B cell (primary cell): ENCODE measurements at regions not wholly inside any gene's neighbourhood (a gene's known extent, or its start where the extent isn't known, plus 50 kb on each side); places are given as distances from the start of the nearest gene placed in this dataset.
"Not testable (repeated sequence)": the region's sequence is repeated elsewhere in the genome, so short reads cannot be mapped to it uniquely, and the experiment has no call there.

Experiments
- ATAC-seq: fragments of 200-7000 bp; cut with Tn5 transposase; one replicate; pipeline ENCODE4 v1.10.0; 2021; ENCODE audit warnings: low read depth, mild to moderate bottlenecking, moderate number of reproducible peaks, moderate library complexity
- CTCF ChIA-PET: fragments of 350-600 bp; sonication (Branson Sonifier 250); formaldehyde crosslinking; loops from one replicate; lab custom pipeline; 2021; ENCODE audit warnings: antibody characterized with exemption, inconsistent platforms; lab: Charles Lee
- POLR2A ChIA-PET: fragments of 350-600 bp; sonication (Branson Sonifier 250); formaldehyde crosslinking; loops from one replicate; lab custom pipeline; 2021; ENCODE audit warnings: antibody characterized with exemption; lab: Charles Lee
- DNase-seq: peaks from one replicate; pipeline ENCODE4 v3.0.0; 2013
- H2AFZ ChIP-seq: 2 replicates; pipeline ENCODE4 v1.6.1; 2012; ENCODE audit warnings: mild to moderate bottlenecking, low read depth, low read length; ENCODE audit not compliant: insufficient read depth, poor library complexity, severe bottlenecking
- H3K27ac ChIP-seq, 2 donors: 1 replicate in 1 of 2; 2 replicates in 1 of 2; pipeline ENCODE4 v1.5.1; 2012 to 2013; ENCODE audit warnings: low read length in 2 of 2, mild to moderate bottlenecking in 2 of 2, moderate library complexity in 1 of 2
- H3K27me3 ChIP-seq, 4 experiments: fragments of 200-600 bp in 1 of 4; sonication (generic) in 1 of 4; replicated peaks in 1 of 4; 1 replicate in 2 of 4; 2 replicates in 2 of 4; pipeline versions ENCODE4 v1.6.1 to v1.7.0; 2013 to 2016; ENCODE audit warnings: low read length in 3 of 4, mild to moderate bottlenecking in 2 of 4, mixed read lengths in 1 of 4, moderate library complexity in 1 of 4; ENCODE audit not compliant: insufficient read depth in 4 of 4, control insufficient read depth in 3 of 4; ENCODE audit errors: control extremely low read depth in 1 of 4
- H3K36me3 ChIP-seq, 2 experiments: replicated peaks in 1 of 2; 1 replicate in 1 of 2; 2 replicates in 1 of 2; pipeline versions ENCODE4 v1.6.1 to v1.7.1; 2013; ENCODE audit warnings: low read length in 1 of 2; ENCODE audit not compliant: insufficient read depth in 2 of 2, control insufficient read depth in 1 of 2; ENCODE audit errors: control extremely low read depth in 1 of 2, extremely low read depth in 1 of 2
- H3K4me1 ChIP-seq, 2 donors: fragments of 200-600 bp in 1 of 2; sonication (generic) in 1 of 2; 1 replicate in 1 of 2; 2 replicates in 1 of 2; pipeline versions ENCODE4 v1.5.1 to v1.6.1; 2013 to 2017; ENCODE audit warnings: low read length in 2 of 2; ENCODE audit not compliant: control insufficient read depth in 2 of 2, insufficient read depth in 2 of 2
- H3K4me2 ChIP-seq: replicated peaks from 2 replicates; pipeline ENCODE3; 2012; ENCODE audit warnings: mild to moderate bottlenecking, low read depth, low read length; ENCODE audit not compliant: poor library complexity, severe bottlenecking
- H3K4me3 ChIP-seq, 5 experiments: fragments of 200-600 bp in 1 of 5; sonication (generic) in 1 of 5; 1 replicate in 3 of 5; 2 replicates in 2 of 5; pipeline versions ENCODE4 v1.5.1 to v1.7.0; 2011 to 2016; ENCODE audit warnings: low read length in 4 of 5, mild to moderate bottlenecking in 4 of 5, low read depth in 2 of 5, control low read depth in 1 of 5, moderate library complexity in 1 of 5; ENCODE audit not compliant: insufficient read depth in 1 of 5; ENCODE audit errors: control extremely low read depth in 1 of 5, extremely low read depth in 1 of 5
- H3K79me2 ChIP-seq: fragments of 200-600 bp; sonication (generic); one replicate; pipeline ENCODE4 v1.6.0; 2016; ENCODE audit warnings: low read length; ENCODE audit not compliant: control insufficient read depth, insufficient read depth
- H3K9ac ChIP-seq: fragments of 200-600 bp; sonication (generic); 2 replicates; pipeline ENCODE4 v1.6.1; 2017; ENCODE audit warnings: mild to moderate bottlenecking, low read length, moderate library complexity
- H3K9me3 ChIP-seq, 3 donors: one replicate each; pipeline versions ENCODE4 v1.6.1 to v1.7.1; 2013; ENCODE audit warnings: low read length in 2 of 3; ENCODE audit not compliant: control insufficient read depth in 2 of 3, insufficient read depth in 1 of 3; ENCODE audit errors: control extremely low read depth in 1 of 3
- H4K20me1 ChIP-seq: 2 replicates; pipeline ENCODE4 v1.6.0; 2012; ENCODE audit warnings: mild to moderate bottlenecking, low read length; ENCODE audit not compliant: insufficient read depth, control insufficient read depth, poor library complexity, severe bottlenecking
- H3K27ac Mint-ChIP-seq: one replicate; pipeline ENCODE4 v1.8.0; 2021; ENCODE audit warnings: mixed read lengths
- H3K27me3 Mint-ChIP-seq: one replicate; pipeline ENCODE4 v1.8.0; 2021; ENCODE audit warnings: mixed read lengths
- H3K4me1 Mint-ChIP-seq: one replicate; pipeline ENCODE4 v1.8.0; 2021; ENCODE audit warnings: mixed read lengths
- H3K4me3 Mint-ChIP-seq: one replicate; pipeline ENCODE4 v1.8.0; 2021; ENCODE audit warnings: mixed read lengths
- H3K9me3 Mint-ChIP-seq: one replicate; pipeline ENCODE4 v1.8.0; 2022; ENCODE audit warnings: mixed read lengths; ENCODE audit not compliant: insufficient read depth
- CTCF ChIP-seq: fragments of 200-600 bp; IDR thresholded peaks from one replicate; pipeline ENCODE4 v1.8.0; 2022; ENCODE audit warnings: antibody characterized with exemption, mild to moderate bottlenecking
- EZH2 ChIP-seq: IDR thresholded peaks from 2 replicates; pipeline ENCODE4 v1.6.1; 2012; ENCODE audit warnings: borderline replicate concordance, low read depth, mild to moderate bottlenecking, moderate library complexity, low read length; ENCODE audit not compliant: insufficient read depth, poor library complexity, severe bottlenecking
- WGBS: methylation state at CpG from one replicate; pipeline ENCODE4 v1.1.5; 2013; ENCODE audit warnings: missing lambda C conversion rate; ENCODE audit not compliant: insufficient coverage; 5-methylcytosine and 5-hydroxymethylcytosine counted together
- intact Hi-C: fragments of 100-400 bp; cut with micrococcal nuclease; formaldehyde crosslinking; loops from one replicate; pipeline ENCODE4 v1.10.0; 2022

GRCh38 chr15:60280259-60280658 lies 117.5 kb downstream of the ANXA2 start:
- Mint-ChIP-seq H3K9me3 (peaks cover 5% of the 10 kb centered on the region), H3K27ac (no peak overlapping the region), H3K27me3 (peaks cover 29% of the 10 kb centered on the region), H3K4me1 (no peaks in the 10 kb centered on the region), H3K4me3 (no peak overlapping the region)
- Histone ChIP-seq H3K27me3 (peaks cover 0 to 6% (median 2%) of the 10 kb centered on the region in 4 experiments), H3K79me2 (no peaks in the 10 kb centered on the region), H4K20me1 (no peaks in the 10 kb centered on the region), H3K36me3 (no peaks in the 10 kb centered on the region), H3K9me3 (peaks cover 0 to 7% (median 2%) of the 10 kb centered on the region in 3 donors), H3K4me1 (no peaks in the 10 kb centered on the region), H3K4me3 (no peak overlapping the region), H3K27ac (no peak overlapping the region), H3K9ac (no peak overlapping the region), H3K4me2 (no peak overlapping the region), H2AFZ (no peak overlapping the region)
- WGBS, result 100% methylated on average over 1 of the region's 2 CpGs
- intact Hi-C loops, result no loop called here
- ChIA-PET CTCF (no interaction called here), POLR2A (no interaction called here)
- DNase-seq (no peak), ATAC-seq (no peak)
- TF ChIP-seq EZH2 (no peak), CTCF (no peak)

- Histone ChIP-seq H3K4me3 (no peak overlapping the region), H4K20me1 (no peaks in the 10 kb centered on the region), H3K9ac (no peak overlapping the region), H3K36me3 (no peaks in the 10 kb centered on the region), H3K79me2 (no peaks in the 10 kb centered on the region), H3K4me1 (no peaks in the 10 kb centered on the region), H3K9me3 (no peaks in the 10 kb centered on the region), H3K4me2 (no peak overlapping the region), H3K27me3 (peaks cover 0 to 4% (median 2%) of the 10 kb centered on the region in 4 experiments), H3K27ac (no peak overlapping the region), H2AFZ (no peak overlapping the region)
- intact Hi-C loops, result no loop called here
- DNase-seq (no peak), ATAC-seq (no peak)
- H3K4me3 Mint-ChIP-seq, result no peak overlapping the region
- H3K4me1 Mint-ChIP-seq, result no peaks in the 10 kb centered on the region
- no peaks in the 10 kb centered on the region for H3K9me3 Mint-ChIP-seq
- TF ChIP-seq EZH2, result no peak
- TF ChIP-seq CTCF, result no peak
- ChIA-PET CTCF (no interaction called here), POLR2A (no interaction called here)
- no peak overlapping the region for H3K27ac Mint-ChIP-seq
- peaks cover 31% of the 10 kb centered on the region for H3K27me3 Mint-ChIP-seq
Observed at GRCh38 chr15:60283936-60284335, 113.8 kb downstream of the ANXA2 start.

- H3K9me3 ChIP-seq, H3K9me3 Mint-ChIP-seq, CTCF ChIA-PET, POLR2A ChIA-PET, H4K20me1 ChIP-seq, intact Hi-C loops, H3K79me2 ChIP-seq, ATAC-seq, H3K4me3 Mint-ChIP-seq, H3K4me3 ChIP-seq, DNase-seq, H3K9ac ChIP-seq, H3K27ac ChIP-seq, H3K4me2 ChIP-seq, H3K27me3 Mint-ChIP-seq, H3K4me1 Mint-ChIP-seq, H3K27me3 ChIP-seq, H3K27ac Mint-ChIP-seq, H2AFZ ChIP-seq, H3K4me1 ChIP-seq, H3K36me3 ChIP-seq: not testable (repeated sequence)
- 90% methylated on average over 3 of the region's 5 CpGs for WGBS
Observed at GRCh38 chr15:60295901-60296300, 101.9 kb downstream of the ANXA2 start.
